Glutamatergic neuron (in vitro differentiated cells): ENCODE measurements at regions not wholly inside any gene's neighbourhood (a gene's known extent, or its start where the extent isn't known, plus 50 kb on each side); places are given as distances from the start of the nearest gene placed in this dataset.

Experiments used
- DNase-seq: peaks from one replicate; pipeline ENCODE4 v3.0.0; 2022
- H3K27ac Mint-ChIP-seq: one replicate; pipeline ENCODE4 v1.8.0; 2020; ENCODE audit warnings: mild to moderate bottlenecking, mixed read lengths, inconsistent platforms; ENCODE audit not compliant: unreplicated experiment
- H3K27me3 Mint-ChIP-seq: one replicate; pipeline ENCODE4 v1.8.0; 2020; ENCODE audit warnings: mild to moderate bottlenecking, moderate library complexity, mixed read lengths, inconsistent platforms; ENCODE audit not compliant: unreplicated experiment
- H3K36me3 Mint-ChIP-seq: one replicate; pipeline ENCODE4 v1.8.0; 2020; ENCODE audit warnings: mild to moderate bottlenecking, mixed read lengths, inconsistent platforms; ENCODE audit not compliant: unreplicated experiment
- H3K4me1 Mint-ChIP-seq: one replicate; pipeline ENCODE4 v1.8.0; 2020; ENCODE audit warnings: mild to moderate bottlenecking, low read depth, mixed read lengths, inconsistent platforms; ENCODE audit not compliant: unreplicated experiment
- H3K4me3 Mint-ChIP-seq: one replicate; pipeline ENCODE4 v1.8.0; 2020; ENCODE audit warnings: mild to moderate bottlenecking, mixed read lengths, inconsistent platforms; ENCODE audit not compliant: unreplicated experiment
- H3K9me3 Mint-ChIP-seq: one replicate; pipeline ENCODE4 v1.8.0; 2020; ENCODE audit warnings: mild to moderate bottlenecking, moderate library complexity, mixed read lengths, inconsistent platforms; ENCODE audit not compliant: unreplicated experiment
- CTCF ChIP-seq: fragments of 200-600 bp; sonication (generic); IDR thresholded peaks from one replicate; pipeline ENCODE4 v1.5.0; 2021; ENCODE audit not compliant: partially characterized antibody, unreplicated experiment

DNA sequence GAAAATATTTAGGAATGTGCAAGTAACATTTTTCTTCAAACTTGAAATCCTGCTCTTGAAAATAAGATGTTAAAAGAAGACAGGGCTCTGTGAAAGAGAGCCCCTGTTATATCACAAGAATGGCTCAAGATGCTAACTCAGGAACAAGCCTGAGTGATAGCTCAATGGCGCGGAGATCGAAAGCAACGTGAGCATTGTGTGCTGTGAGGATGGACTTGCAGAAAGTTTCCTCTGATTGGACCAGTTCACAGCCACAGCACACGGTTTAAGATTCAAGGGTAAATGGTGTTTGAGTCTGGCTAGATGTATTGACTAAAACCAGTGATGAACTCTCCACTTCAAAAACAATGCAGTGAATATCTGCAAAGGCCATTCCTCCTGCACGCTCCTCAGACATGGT, 2387.0 kb downstream of the MAT2B start:
- TF ChIP-seq CTCF: no peak
- Mint-ChIP-seq H3K4me1 (no peaks in the 10 kb centered on the region), H3K9me3 (no peaks in the 10 kb centered on the region), H3K27ac (no peak overlapping the region), H3K27me3 (no peaks in the 10 kb centered on the region), H3K36me3 (peaks cover 8% of the 10 kb centered on the region), H3K4me3 (no peak overlapping the region)
- no peak for DNase-seq

DNA sequence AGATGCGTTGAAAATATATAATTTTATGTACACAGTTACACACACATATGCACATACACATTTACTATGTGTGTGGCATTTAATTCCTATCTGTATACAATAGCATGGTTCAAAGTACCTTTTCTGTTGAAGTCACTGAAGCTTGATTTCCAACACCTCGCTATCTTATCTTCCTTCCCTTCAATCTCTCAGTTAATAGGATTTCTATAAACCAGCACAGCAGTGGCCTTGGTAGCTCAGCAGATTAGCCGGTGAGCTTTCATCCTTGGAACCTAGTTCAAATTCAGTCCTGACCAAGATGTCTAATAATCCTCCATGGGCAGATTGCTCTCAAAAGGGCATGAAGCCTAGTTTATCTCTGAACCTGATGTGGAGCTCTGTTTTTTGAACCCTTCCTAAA, 2389.5 kb downstream of the MAT2B start:
- H3K27ac Mint-ChIP-seq: no peak overlapping the region

DNA sequence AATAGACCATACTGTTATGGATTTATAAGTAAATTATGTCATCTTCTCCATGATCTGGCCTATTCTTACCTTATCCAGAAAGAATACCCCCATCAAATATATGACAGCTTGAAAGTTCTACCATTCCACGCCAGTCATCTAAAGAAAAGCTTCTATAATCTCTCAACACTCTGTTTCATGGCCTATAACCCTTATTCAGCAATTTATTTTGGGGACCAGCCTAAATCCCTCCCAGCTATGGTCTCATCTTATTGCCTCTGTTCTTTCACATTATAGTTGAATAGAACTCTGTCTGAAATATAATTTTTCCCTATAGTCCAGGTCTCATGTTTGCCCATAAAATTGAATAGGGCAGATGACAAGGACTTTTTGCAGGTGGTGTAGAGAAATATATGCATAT, 2387.6 kb upstream of the WWC1 start:
- H3K4me3 Mint-ChIP-seq: no peak overlapping the region
- H3K27ac Mint-ChIP-seq: no peak overlapping the region
- no peaks in the 10 kb centered on the region for H3K36me3 Mint-ChIP-seq
- TF ChIP-seq CTCF: no peak
- no peak for DNase-seq
- H3K9me3 Mint-ChIP-seq: peaks cover 2% of the 10 kb centered on the region
- H3K4me1 Mint-ChIP-seq: no peaks in the 10 kb centered on the region
- no peaks in the 10 kb centered on the region for H3K27me3 Mint-ChIP-seq

More for the DNA sequence above, 2389.5 kb downstream of the MAT2B start:
- DNase-seq: no peak
- TF ChIP-seq CTCF: no peak
- Mint-ChIP-seq H3K36me3 (peaks cover 3% of the 10 kb centered on the region), H3K27me3 (no peaks in the 10 kb centered on the region), H3K4me3 (no peak overlapping the region), H3K4me1 (no peaks in the 10 kb centered on the region), H3K9me3 (peaks cover 2% of the 10 kb centered on the region)

- no peak for TF ChIP-seq CTCF
- no peak overlapping the region for H3K27ac Mint-ChIP-seq
- peaks cover 4% of the 10 kb centered on the region for H3K36me3 Mint-ChIP-seq
- no peaks in the 10 kb centered on the region for H3K9me3 Mint-ChIP-seq
- no peak for DNase-seq
- H3K4me3 Mint-ChIP-seq: no peak overlapping the region
- no peaks in the 10 kb centered on the region for H3K27me3 Mint-ChIP-seq
- no peaks in the 10 kb centered on the region for H3K4me1 Mint-ChIP-seq
Observed at GRCh38 chr5:165906871-165907270, 2384.6 kb upstream of the WWC1 start.

- TF ChIP-seq CTCF: no peak
- Mint-ChIP-seq H3K9me3 (no peaks in the 10 kb centered on the region), H3K27me3 (peaks cover 2% of the 10 kb centered on the region), H3K36me3 (peaks cover 4% of the 10 kb centered on the region), H3K4me3 (no peak overlapping the region), H3K4me1 (no peaks in the 10 kb centered on the region), H3K27ac (no peak overlapping the region)
- DNase-seq: no peak
Observed at GRCh38 chr5:165913059-165913458, 2378.4 kb upstream of the WWC1 start.
